HG02759 (cell line): ENCODE measurements at regions not wholly inside any gene's neighbourhood (a gene's known extent, or its start where the extent isn't known, plus 50 kb on each side); places are given as distances from the start of the nearest gene placed in this dataset.

Experiments
- ATAC-seq: cut with Tn5 transposase; IDR thresholded peaks from one replicate; pipeline ENCODE4 v1.9.1; 2021; ENCODE audit warnings: mild to moderate bottlenecking, moderate library complexity; ENCODE audit not compliant: unreplicated experiment

DNA sequence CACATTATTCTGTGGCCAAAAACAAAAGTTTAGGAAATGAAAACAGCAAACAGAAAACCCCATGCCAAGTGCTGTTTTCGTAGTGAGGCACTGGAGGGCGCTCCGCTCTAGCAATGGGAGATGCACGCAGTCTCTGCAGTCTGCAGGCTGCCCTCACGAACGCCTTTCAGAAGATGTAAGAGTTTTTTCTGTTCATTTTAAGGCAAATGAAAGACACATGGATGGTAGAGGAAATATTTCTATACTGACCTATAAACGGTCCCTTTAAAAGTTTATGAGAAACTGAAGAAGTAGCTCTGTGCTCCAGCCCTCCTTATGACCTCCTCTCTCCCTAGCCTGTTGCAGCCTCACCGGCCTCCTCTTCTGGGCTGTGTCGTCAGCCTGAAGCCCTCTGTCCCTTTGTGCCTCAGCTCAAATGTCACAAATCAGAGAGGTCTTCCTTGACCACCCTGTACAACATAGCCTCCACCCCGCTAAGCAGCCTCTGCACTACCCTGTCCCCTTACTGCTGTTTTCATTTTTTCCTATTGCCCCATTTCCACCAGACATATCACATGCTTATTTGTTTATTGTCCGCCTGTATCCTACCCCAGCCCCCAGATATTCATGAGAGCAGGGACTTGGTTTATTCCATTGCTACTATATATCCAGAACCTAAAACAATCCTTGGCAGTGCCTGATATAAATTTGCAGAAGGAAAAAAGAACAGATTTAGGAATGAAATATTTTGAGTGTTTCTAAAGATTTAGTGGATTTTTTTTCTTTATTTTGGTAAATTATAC lies 116.4 kb downstream of the TM9SF2 start:
- no peak for ATAC-seq

DNA sequence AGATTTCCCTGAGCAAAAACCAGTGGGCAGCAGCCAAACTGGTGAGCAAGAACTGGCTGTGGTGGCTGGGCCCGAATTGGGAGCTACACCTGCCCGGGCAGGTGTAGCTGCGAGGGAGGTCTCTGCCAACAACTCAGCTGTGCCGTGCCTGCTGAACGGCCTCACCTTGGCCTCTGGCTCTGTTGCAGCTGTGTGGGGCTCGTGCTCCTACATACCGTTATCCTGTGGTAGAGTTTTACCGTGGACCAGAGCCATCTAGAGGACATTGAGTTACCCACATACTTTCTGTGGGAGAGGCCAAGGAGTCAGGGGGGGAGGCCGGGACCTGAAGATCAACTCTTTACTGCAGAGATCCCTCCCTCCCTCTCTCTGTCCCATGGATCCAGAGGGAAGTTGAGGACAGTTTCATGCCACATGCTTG lies 113.2 kb downstream of the TM9SF2 start:
- ATAC-seq, result peak; percentile 83
